ENCODE measurements at regions not wholly inside any gene's neighbourhood (a gene's known extent, or its start where the extent isn't known, plus 50 kb on each side); places are given as distances from the start of the nearest gene placed in this dataset.

DNA sequence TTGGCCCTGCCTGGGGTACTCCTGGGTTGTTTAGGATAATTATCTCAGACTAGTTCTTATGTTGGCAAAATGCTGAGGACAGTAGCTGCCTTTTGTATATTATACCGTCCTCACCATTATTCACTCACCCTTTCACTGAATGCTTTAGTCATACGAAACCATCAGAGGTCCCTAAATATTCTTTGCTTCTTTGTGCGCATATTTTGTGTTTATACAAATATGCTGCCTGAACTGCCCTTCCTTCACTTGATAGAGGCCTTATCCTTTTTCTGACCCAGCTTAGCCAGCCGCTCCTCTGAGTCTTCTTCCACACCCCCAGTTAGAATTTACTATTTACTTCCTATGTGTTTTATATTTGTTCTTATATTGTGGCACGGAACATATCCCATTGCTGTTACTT is 70.2 kb upstream of the OSBPL3 start:
- ChIA-PET RAD21 (ENCODE audit: unreplicated experiment) (no interaction called here), POLR2A (no interaction called here), CTCF (no interaction called here), SMC1A (ENCODE audit: uncharacterized antibody, unreplicated experiment) (no interaction called here)
- Histone ChIP-seq H2AFZ (ENCODE audit: control insufficient read depth, low read depth, low read length) (no peak overlapping the region), H3K9me3 (replicated peaks; ENCODE audit: control insufficient read depth, insufficient read depth, low read length) (no peaks in the 10 kb centered on the region), H3K79me2 (ENCODE audit: control insufficient read depth, insufficient read depth, low read length) (no peaks in the 10 kb centered on the region), H4K20me1 (ENCODE audit: control insufficient read depth, insufficient read depth) (no peaks in the 10 kb centered on the region), H3K36me3 (ENCODE audit: control insufficient read depth in 2 of 2, insufficient read depth in 2 of 2, low read length in 1 of 2) (no peaks in the 10 kb centered on the region), H3K9ac (ENCODE audit: control insufficient read depth, insufficient read depth, low read length) (no peak overlapping the region), H3K27ac (ENCODE audit: control insufficient read depth, insufficient read depth) (no peak overlapping the region), H3K27me3 (replicated peaks in 1 of 2; ENCODE audit: control insufficient read depth in 2 of 2, insufficient read depth in 2 of 2, low read length in 1 of 2) (no peaks in the 10 kb centered on the region), H3K4me1 (ENCODE audit: control insufficient read depth, insufficient read depth, low read length) (no peaks in the 10 kb centered on the region), H3K4me3 (no peak overlapping the region), H3K4me2 (ENCODE audit: control insufficient read depth, insufficient read depth) (no peak overlapping the region)
- no peak for ATAC-seq
- 87% methylated on average over 5 of the region's 5 CpGs for WGBS (ENCODE audit: insufficient coverage, insufficient replicate concordance, low lambda C conversion rate, missing lambda C conversion rate)
- TF ChIP-seq HDAC2 (IDR thresholded peaks at IDR 0.05): no peak
- TF ChIP-seq, protein P1, sequence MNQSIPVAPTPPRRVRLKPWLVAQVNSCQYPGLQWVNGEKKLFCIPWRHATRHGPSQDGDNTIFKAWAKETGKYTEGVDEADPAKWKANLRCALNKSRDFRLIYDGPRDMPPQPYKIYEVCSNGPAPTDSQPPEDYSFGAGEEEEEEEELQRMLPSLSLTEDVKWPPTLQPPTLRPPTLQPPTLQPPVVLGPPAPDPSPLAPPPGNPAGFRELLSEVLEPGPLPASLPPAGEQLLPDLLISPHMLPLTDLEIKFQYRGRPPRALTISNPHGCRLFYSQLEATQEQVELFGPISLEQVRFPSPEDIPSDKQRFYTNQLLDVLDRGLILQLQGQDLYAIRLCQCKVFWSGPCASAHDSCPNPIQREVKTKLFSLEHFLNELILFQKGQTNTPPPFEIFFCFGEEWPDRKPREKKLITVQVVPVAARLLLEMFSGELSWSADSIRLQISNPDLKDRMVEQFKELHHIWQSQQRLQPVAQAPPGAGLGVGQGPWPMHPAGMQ (IDR thresholded peaks at IDR 0.05; ENCODE audit: borderline replicate concordance): no peak
- TF ChIP-seq MEF2B (IDR thresholded peaks at IDR 0.05; ENCODE audit: partially characterized antibody, poor library complexity, severe bottlenecking): no peak
- TF ChIP-seq, protein P2, sequence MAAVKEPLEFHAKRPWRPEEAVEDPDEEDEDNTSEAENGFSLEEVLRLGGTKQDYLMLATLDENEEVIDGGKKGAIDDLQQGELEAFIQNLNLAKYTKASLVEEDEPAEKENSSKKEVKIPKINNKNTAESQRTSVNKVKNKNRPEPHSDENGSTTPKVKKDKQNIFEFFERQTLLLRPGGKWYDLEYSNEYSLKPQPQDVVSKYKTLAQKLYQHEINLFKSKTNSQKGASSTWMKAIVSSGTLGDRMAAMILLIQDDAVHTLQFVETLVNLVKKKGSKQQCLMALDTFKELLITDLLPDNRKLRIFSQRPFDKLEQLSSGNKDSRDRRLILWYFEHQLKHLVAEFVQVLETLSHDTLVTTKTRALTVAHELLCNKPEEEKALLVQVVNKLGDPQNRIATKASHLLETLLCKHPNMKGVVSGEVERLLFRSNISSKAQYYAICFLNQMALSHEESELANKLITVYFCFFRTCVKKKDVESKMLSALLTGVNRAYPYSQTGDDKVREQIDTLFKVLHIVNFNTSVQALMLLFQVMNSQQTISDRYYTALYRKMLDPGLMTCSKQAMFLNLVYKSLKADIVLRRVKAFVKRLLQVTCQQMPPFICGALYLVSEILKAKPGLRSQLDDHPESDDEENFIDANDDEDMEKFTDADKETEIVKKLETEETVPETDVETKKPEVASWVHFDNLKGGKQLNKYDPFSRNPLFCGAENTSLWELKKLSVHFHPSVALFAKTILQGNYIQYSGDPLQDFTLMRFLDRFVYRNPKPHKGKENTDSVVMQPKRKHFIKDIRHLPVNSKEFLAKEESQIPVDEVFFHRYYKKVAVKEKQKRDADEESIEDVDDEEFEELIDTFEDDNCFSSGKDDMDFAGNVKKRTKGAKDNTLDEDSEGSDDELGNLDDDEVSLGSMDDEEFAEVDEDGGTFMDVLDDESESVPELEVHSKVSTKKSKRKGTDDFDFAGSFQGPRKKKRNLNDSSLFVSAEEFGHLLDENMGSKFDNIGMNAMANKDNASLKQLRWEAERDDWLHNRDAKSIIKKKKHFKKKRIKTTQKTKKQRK (IDR thresholded peaks at IDR 0.05; ENCODE audit: low read depth, low read length): no peak
- TF ChIP-seq, protein P3, sequence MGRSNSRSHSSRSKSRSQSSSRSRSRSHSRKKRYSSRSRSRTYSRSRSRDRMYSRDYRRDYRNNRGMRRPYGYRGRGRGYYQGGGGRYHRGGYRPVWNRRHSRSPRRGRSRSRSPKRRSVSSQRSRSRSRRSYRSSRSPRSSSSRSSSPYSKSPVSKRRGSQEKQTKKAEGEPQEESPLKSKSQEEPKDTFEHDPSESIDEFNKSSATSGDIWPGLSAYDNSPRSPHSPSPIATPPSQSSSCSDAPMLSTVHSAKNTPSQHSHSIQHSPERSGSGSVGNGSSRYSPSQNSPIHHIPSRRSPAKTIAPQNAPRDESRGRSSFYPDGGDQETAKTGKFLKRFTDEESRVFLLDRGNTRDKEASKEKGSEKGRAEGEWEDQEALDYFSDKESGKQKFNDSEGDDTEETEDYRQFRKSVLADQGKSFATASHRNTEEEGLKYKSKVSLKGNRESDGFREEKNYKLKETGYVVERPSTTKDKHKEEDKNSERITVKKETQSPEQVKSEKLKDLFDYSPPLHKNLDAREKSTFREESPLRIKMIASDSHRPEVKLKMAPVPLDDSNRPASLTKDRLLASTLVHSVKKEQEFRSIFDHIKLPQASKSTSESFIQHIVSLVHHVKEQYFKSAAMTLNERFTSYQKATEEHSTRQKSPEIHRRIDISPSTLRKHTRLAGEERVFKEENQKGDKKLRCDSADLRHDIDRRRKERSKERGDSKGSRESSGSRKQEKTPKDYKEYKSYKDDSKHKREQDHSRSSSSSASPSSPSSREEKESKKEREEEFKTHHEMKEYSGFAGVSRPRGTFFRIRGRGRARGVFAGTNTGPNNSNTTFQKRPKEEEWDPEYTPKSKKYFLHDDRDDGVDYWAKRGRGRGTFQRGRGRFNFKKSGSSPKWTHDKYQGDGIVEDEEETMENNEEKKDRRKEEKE (IDR thresholded peaks at IDR 0.05): no peak
- TF ChIP-seq POU2F2 (IDR thresholded peaks at IDR 0.05; ENCODE audit: borderline replicate concordance, low read depth, low read length): no peak
- intact Hi-C loops (cut with micrococcal nuclease; ENCODE audit: unreplicated experiment) (no loop called here), in situ Hi-C loops (cut with MboI) (no loop called here)
- no peak for DNase-seq (ENCODE audit: low read depth, low spot score)
- no TSS peak for BruUV-seq (replicated peaks)
- no peak for FAIRE-seq
